ENCODE measurements at regions not wholly inside any gene's neighbourhood (a gene's known extent, or its start where the extent isn't known, plus 50 kb on each side); places are given as distances from the start of the nearest gene placed in this dataset.
"Not testable (repeated sequence)": the region's sequence is repeated elsewhere in the genome, so short reads cannot be mapped to it uniquely, and the experiment has no call there.

DNA sequence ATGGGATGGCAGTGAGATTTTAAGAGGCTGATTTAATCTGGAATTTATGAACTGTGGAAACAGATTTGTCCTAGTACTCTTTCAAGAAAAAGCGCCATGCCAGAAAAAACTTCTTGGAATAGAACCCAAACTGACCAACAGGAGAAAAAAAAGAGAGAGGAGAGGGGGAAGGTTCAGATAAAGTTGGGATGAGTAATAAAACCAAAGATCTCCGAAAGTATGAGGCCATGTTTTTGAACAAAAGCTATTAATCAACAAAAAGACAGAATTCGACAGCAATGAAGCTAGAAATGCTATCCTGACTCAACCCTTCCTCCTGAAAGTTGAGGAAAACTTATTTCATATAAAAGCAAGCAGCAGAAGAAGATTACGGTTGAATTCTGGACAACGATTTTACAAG, 135.5 kb downstream of the CEMIP2 start:
- DNase-seq (ENCODE audit: low spot score) = no peak

DNA sequence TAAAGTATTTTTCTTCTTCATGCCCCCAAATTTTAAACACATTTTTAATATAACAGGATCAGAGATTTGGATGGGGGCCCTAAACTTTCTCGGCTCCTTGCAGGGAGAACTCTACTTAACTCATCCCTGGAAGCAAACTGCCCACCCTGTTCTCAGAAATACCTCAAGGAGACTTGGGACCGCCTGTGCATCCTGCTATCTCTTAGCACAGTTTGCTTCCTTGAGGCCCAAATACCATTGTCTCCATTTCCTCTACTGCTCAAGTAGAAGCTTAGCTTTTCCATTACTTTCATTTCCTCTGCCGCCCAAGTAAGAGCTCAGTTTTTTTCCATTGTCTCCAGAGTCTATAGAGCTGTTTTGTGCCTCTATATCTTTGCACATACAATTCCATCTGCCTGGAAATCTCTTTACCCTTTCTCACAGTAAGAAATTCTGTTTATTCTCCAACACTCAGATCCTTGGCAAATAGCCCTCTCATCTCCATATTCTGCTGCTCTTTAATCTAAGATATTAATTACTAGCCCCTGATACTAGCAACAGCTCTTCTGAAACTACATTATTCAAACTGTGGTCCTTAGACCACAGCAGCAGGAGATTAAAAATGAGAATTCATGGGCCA, 137.8 kb downstream of the CEMIP2 start:
- no peak for DNase-seq (ENCODE audit: low spot score)

DNA sequence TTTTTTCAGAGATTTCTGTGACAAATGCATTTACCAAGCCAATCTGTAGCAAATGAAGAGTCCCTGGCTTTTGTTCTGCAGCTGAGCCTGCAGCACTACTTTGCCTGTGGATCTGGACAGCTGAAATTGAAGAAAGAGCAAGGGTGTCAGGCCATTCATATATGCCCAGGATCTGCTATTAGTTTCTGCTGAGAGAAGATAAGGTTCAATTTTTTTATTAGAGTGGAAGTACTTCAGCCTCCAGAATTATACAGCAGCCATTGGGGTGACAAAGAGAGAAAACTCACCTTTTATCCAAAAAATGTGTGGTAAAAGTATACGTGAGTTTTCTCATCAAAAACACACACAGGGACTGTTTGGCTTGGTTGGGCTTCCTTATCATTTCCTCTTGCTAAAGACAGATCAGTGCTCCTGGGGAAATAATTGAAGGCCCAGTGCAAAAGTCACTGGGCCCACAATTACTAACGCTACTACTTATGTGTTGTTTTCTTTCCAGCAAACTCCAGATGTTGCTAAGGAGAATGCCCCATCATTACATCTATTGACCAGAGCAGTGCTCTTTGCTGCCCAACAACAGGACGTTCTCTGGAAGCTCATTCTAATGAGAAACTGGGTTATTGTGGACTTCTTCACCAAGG, 138.6 kb downstream of the CEMIP2 start:
- DNase-seq (ENCODE audit: low spot score) = no peak

DNA sequence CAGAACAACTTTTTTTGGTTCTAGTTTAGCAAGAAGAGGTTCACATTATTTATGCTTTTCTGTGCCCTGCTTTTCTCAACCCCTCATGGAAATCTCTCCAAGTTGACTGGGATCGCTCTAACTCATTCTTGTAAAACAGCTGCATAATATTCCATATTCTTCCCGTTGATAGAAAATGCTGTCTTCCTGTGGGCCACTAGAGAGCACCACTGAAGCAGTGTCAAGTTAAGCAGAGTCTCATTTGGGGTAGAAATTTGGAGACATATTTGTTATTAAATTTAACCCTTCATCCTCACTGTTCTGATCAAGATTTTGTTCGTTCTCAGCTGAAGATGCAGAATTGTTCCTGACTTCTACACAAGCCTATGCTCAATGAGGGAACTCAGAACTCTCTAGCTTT, 140.1 kb downstream of the CEMIP2 start:
- DNase-seq (ENCODE audit: low spot score) = no peak

DNA sequence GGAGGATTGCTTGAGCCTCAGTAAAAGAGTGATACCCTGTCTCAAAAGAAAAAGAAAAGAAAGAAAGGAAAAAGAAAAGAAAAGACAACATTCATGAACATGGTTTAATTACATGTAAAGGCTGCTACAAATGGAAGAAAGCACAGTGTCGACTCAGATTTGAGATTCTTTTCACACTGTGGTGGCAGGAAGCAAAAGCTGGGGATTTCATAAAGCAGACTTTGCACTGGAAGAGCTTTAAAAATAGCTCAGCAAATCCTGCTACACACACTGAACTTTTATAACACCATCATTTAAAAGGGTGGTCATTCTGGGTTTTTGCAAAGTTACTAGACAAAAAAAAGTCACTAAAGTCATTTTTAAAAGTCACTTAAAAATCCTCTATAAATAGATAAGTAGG, 140.8 kb downstream of the CEMIP2 start:
- no peak for DNase-seq (ENCODE audit: low spot score)

DNA sequence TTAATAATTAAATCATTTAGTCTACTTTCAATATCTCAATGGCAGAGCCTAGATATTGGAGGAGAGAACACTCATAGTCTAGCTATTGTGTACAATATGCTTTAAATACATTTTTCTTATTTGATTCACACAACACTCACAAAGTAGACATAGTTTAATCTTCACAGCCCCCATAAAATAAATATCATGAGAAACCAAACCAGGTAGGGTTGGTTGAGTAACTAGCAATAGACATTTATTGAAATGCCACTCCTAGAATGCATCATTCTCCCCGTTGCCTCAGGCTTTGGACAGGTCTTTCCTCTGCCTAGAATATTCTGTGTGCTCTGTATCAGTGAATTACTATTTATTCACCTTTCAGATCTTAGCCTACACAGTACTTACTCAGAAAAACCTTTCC, 141.9 kb downstream of the CEMIP2 start:
- no peak for DNase-seq (ENCODE audit: low spot score)

DNA sequence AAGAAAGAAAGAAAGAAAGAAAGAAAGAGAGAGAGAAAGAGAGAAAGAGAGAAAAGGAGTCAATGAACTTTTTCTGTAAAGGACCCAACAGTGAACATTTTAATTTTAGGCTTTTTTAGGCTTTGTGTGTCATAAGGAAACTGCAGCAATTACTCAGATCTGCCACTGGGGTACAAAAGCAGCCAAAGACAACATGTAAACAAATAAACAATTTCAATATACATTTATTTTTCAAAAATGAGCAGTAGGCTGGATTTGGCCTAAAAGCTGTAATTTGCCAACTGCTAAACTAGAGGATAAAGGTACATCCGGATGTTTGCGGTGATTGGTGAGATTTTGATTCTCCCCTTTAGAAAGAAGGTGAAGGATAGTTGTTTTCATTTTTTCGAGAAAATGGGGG, 143.6 kb downstream of the CEMIP2 start:
- DNase-seq (ENCODE audit: low spot score) = no peak

DNA sequence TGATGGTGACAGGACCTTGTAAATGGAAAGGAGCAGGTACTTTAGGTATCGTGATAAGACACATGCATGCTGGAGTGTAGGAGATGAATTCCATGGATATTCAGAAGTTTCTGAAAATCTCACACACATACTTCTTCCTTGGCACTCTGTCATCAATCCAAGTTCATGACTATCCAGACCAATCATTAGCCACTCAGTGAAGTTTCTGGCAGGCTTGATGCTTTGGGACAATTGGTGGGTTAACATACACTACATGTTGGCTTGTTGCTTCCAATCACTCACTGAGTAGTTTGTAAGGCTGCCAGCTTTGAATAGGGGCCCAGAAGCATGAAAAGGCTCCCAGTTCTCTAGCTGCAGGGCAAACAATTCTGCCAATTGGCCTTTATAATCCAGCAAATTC, 147.6 kb downstream of the CEMIP2 start:
- no peak for DNase-seq (ENCODE audit: low spot score)

DNA sequence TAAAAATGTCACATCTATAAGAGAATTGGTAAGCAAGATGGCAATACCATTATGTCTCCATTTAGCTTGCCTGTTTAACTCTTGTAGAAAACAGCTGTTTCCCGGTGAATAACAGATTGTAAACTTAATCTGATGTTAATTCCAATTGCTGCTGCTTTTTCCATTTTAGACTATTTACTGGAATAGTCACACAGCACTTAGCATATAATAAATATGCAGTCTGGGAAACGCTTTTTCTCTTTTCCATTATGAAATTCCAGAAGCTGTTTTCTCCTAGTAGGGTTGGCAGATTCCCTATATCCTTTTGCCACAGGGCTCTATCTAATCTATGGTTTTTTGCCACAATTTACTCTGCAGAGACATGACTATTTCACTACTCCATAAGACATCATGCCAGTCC, 148.0 kb downstream of the CEMIP2 start:
- no peak for DNase-seq (ENCODE audit: low spot score)

DNA sequence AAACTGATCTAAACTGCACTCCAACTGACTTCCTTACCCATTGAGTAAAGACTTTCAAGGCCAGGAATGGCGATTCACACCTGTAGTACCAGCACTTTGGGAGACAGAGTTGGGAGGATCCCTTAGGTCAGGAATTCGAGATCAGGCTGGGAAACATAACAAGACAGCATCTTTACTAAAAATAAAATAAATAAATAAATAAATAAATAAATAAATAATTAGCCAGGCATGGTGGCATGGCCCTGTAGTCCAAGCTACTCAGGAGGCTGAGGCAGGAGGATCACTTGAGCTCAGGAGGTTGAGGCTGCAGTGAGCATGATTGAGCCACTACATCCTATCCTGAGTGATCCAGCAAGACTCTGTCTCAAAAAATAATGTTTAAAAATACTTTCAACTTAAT, 148.4 kb downstream of the CEMIP2 start:
- no peak for DNase-seq (ENCODE audit: low spot score)

DNA sequence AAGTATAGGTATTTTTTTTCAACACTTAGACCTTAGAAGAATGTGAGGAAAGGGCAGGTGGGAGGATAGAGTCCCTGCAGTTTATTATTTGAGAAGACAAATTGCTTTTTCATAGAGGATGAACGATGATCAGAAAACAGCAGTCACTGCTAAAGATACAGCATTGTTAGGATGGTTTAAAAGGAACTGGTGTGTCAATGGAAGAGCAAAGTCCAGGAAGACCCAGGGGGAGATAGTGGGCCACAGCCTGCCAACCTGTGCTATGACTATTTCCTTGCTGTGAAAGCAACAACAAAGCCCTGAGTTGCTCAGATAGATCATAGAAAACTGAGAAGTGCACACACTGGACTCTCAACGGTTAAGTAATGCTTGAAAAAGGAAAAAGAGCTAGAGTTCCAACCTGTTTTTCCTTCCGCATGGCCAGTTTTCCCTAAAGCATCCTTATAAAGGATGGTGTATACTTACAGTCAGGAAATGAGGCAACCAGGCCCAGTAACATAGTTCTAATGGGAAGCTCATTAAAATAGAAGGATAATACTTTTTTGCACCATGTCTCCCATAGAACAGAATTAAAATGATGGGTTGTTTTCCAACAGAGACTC, 153.8 kb downstream of the CEMIP2 start:
- DNase-seq (ENCODE audit: low spot score) = no peak

DNA sequence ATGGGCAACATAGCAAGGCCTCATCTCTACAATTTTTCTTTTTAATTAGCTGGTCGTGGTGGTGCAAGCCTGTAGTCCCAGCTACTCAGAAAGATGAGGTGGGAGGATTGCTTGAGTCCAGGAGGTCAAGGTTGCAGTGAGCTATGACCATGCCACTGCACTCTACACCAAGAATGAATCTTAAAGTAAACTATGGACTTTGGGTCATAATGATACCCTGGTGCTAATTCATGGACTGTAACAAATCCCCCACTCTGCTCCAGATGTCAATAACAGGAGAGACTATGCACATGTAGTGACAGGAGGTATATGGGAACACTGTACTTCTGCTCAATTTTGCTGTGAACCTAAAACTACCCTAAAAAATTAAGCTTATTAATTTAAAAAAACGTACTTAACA, 155.4 kb downstream of the CEMIP2 start:
- no peak for DNase-seq (ENCODE audit: low spot score)

DNA sequence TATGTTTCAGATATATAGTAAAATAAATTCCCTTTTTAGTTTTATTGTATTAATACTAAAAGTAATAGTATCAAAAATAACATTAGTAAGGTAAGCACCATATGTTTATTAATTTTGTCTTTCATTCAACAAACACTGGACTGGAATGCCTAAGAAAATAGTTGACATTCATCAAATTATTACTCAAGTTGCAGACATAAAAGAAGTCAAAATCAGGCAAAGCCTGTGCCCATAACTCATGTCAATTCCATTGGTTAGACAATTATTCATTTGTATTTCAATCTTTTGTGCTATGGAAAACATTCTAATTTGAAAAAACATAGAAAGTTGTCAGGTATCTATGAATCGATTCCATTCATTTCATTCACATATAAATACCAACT, 158.9 kb downstream of the CEMIP2 start:
- no peak for DNase-seq (ENCODE audit: low spot score)

DNA sequence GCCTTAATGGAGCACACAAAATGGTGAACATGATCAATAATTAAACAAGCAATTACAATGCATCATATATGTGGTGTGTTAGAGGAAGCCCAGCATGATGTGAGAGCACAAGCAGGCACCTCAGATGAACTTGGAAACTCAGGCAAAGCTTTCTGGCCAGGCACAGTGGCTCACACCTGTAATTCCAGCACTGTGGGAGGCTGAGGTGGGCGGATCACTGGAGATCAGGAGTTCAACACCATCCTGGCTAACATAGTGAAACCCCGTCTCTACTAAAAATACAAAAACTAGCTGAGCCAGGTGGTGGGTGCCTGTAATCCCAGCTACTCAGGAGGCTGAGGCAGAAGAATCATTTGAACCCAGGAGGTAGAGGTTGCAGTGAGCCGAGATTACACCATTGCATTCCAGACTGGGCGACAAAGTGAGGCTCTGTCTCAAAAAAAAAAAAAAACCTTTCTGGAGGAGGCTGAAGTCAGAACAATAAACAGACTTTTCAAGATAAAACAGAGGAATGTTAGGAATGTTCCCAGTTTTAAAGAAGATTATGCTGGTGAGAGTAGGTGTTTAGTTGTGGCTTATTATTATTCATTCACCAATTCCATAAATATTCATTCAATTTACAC, 159.4 kb downstream of the CEMIP2 start:
- DNase-seq (ENCODE audit: low spot score) = no peak

DNA sequence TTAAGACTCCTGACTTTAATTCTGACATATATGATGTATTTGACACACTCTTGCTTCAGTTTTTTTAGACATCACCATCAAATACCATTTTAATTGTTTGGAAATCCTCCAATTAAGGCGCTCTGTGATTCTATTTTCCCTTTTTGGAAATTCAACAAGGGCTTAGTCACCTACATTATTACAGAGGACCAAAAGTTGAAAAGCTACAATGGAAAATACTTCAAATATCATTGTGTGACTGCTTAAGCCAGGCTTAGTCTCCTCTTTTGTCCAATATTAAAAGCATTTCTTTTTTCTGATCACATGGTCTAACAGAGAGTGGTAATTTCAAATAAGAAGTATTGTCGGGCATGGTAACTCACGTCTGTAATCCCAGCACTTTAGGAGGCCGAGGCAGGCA, 160.3 kb downstream of the CEMIP2 start:
- no peak for DNase-seq (ENCODE audit: low spot score)

DNA sequence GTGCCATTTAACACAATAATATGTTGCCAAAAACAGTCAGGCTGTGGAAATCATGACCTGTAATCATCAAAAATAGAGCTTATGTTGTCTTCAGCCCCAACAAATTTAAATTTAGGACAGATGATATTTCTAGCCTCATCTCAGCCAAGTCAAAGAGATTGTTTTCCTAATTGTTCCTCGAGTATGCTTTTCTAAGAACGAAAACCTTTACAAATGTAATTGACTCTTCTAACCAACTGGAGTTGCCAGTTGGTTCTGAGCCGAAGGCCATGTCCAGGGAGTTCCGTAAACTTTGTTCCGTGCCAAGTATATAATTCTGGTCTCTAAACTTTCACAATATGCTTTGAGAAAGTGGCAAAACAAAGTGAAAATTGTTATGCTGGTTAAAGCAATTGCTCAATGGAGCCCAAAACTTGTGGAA, 160.8 kb downstream of the CEMIP2 start:
- no peak for DNase-seq (ENCODE audit: low spot score)

DNA sequence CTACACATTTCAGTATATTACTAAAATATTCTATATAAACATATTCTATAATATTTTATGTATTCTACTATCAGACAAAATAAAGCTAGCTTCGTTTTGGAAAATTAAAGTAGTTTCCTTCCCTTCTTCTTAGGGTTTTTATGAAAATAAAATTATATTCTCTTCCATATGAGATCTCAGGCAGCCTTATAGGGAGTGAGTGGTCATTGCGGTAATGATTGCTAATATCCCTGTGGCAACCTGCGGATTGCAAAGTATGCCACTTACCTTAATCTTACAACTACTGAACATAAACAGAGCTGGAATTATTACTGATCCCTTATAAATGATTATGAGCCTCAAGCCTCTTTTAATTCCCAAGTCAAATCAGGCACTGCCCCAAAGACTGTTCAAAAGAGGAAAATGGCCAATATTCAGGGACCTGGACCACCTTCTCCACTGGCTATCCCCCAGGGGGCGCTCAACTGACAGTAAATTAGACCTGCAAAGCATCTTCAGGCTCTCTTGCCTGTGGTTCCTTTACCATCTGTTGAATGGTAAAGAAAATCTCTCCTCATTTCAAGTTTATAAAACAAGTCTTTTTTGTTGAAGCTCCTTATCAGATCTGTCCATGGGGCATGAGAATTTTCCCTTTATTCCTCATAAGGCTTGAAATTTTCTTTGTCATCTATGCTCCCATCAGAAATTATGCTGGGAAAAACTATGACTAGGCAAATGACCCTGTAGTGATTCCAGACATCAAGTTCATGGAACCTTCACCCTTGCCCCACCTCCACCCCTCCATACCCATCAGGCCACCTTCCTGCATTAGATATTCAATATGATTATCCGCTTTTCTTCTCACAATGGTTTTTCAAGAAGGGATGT, 163.9 kb downstream of the CEMIP2 start:
- peak; percentile 9 for DNase-seq (ENCODE audit: low spot score)

DNA sequence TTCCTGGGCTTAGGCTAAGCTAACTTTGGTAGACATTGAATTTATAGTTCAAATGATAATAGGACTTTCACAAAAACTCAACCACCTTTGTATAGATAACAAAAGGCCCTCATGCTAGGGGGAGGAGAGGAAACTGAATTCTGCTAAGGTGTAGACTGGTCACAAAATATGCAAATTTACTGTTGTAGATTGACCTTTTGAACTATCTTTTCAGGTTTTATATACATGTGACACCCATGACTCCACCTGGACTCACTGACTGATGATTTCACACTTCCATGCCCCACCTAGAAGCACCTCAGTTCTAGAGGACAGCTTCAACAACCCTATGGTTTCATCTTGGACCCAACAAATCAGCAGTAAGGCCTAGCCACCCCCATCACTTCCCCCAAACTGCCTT, 165.7 kb downstream of the CEMIP2 start:
- DNase-seq (ENCODE audit: low spot score) = no peak

DNA sequence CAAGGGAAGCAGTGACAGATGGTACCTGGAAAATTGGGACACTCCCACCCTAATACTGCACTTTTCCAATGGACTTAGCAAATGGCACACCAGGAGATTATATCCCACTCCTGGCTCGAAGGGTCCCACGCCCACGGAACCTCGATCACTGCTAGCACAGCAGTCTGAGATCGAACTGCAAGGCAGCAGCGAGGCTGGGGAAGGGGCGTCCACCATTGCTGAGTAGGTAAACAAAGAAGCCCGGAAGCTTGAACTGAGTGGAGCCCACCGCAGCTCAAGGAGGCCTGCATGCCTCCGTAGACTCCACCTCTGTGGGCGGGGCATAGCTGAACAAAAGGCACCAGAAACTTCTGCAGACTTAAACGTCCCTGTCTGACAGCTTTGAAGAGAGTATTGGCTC, 172.6 kb downstream of the CEMIP2 start:
- not testable (repeated sequence) for DNase-seq (ENCODE audit: low spot score)

DNA sequence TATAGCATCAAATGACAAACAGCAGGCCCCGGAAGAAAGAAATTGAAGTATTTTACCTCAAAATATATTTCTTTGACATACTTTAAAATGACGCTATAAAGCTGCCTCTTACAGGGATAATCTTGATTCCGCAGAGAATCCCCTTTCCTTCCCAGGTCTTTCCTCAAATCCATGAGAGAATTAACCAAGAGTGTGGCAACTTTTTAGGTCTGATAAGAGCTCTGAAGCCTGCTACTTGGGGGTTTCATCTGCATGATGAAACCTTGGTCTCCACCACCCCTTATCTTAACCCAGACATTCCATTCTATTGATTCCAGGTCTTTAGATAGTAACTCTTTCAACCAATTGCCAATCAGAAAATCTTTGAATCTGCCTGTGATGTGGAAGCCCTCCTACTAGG, 173.8 kb downstream of the CEMIP2 start:
- no peak for DNase-seq (ENCODE audit: low spot score)

DNA sequence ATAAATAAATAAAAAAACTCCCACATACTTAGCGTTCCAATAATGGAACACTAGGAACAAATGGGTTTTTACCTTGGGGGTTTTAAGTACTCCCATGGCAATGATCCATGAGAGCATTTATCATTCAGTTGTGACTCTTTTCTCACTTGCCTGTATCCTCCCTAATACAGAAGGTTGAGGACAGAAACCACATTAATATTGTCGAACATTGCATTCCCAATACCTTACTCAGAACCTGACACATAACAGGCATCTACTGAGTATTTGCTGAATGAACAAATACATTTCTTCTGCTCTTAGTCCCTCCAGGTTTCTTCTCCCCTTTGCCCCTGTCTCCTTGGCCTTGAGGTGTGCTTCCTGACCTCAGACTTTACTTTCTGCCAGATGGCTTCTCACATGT, 175.9 kb downstream of the CEMIP2 start:
- no peak for DNase-seq (ENCODE audit: low spot score)

DNA sequence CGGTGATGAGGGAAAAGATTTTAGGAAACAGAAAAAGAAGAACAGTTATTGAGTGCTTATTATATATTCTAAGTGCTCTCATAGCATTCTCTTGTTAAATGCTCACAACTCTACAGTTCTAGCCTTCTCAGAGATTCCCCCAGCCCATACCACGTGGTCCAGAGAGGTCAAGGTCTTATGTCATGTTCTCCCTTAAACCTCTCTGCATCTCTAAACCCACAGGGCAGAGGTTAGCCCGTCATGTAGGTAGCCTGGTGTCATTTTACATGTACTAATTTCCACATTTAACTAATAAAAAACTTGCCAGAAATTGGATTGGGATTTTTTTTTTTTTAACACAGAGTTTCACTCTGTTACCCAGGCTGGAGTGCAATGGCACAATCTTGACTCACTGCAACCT, 178.0 kb downstream of the CEMIP2 start:
- DNase-seq (ENCODE audit: low spot score) = no peak

DNA sequence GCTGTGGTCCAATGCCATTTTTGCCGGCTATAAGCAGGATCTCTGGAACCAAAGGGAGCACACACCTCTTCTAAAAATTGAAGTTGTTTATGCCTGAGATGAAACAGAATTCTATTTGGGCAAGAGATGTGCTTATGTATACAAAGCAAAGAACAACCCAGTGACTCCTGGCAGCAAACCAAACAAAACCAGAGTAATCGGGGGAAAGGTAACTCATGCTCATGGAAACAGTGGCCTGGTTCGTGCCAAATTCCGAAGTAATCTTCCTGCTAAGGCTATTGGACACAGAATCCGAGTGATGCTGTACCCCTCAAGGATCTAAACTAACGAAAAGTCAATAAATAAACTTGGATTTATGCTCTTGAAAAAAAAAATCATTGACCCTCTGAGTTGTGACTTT, 178.7 kb downstream of the CEMIP2 start:
- no peak for DNase-seq (ENCODE audit: low spot score)

Measured in hepatic stellate cell (primary cell).